Neural cell (in vitro differentiated cells): ENCODE measurements at regions not wholly inside any gene's neighbourhood (a gene's known extent, or its start where the extent isn't known, plus 50 kb on each side); places are given as distances from the start of the nearest gene placed in this dataset.

ENCODE experiments used
- H2AFZ ChIP-seq: fragments of 200-600, 300-800 bp; sonication (generic), shearing (Covaris generic); 2 replicates; pipeline ENCODE4 v1.6.0; 2014; ENCODE audit warnings: low read depth, mild to moderate bottlenecking, antibody characterized with exemption, low read length, moderate library complexity
- H3F3A ChIP-seq: fragments of 200-600 bp; shearing (Covaris generic); 2 replicates; pipeline ENCODE4 v1.6.1; 2016; ENCODE audit warnings: mild to moderate bottlenecking, moderate library complexity, mixed read lengths, antibody characterized with exemption, low read length; ENCODE audit not compliant: insufficient read depth, poor library complexity, severe bottlenecking
- H3K27ac ChIP-seq: fragments of 200-600, 300-800 bp; sonication (generic), shearing (Covaris generic); 2 replicates; pipeline ENCODE4 v1.5.1; 2014; ENCODE audit warnings: mild to moderate bottlenecking, low read length, moderate library complexity
- H3K27me3 ChIP-seq: fragments of 300-800, 200-600 bp; sonication (generic), shearing (Covaris generic); 2 replicates; pipeline ENCODE4 v1.6.0; 2014; ENCODE audit warnings: mild to moderate bottlenecking, low read depth, low read length, moderate library complexity; ENCODE audit not compliant: insufficient read depth
- H3K36me3 ChIP-seq: fragments of 300-800, 200-600 bp; sonication (generic), shearing (Covaris generic); 2 replicates; pipeline ENCODE4 v1.5.1; 2014; ENCODE audit warnings: mild to moderate bottlenecking, antibody characterized with exemption, low read length, moderate library complexity; ENCODE audit not compliant: insufficient read depth
- H3K4me2 ChIP-seq: fragments of 300-800, 200-600 bp; sonication (generic), shearing (Covaris generic); 2 replicates; pipeline ENCODE4 v1.6.0; 2014; ENCODE audit warnings: mild to moderate bottlenecking, low read length
- H3K4me3 ChIP-seq: fragments of 300-800, 200-600 bp; sonication (generic), shearing (Covaris generic); 2 replicates; pipeline ENCODE4 v1.5.1; 2014; ENCODE audit warnings: mild to moderate bottlenecking, low read length, moderate library complexity
- H3K79me2 ChIP-seq: fragments of 200-600 bp; shearing (Covaris generic); replicated peaks from 2 replicates; pipeline ENCODE4 v1.6.0; 2014; ENCODE audit warnings: mild to moderate bottlenecking, low read length, moderate library complexity; ENCODE audit not compliant: insufficient read depth
- H3K9ac ChIP-seq: fragments of 300-800, 200-600 bp; sonication (generic), shearing (Covaris generic); 2 replicates; pipeline ENCODE4 v1.6.1; 2016; ENCODE audit warnings: mild to moderate bottlenecking, low read length, mixed read lengths
- H3K9me2 ChIP-seq: fragments of 200-600 bp; shearing (Covaris generic); 2 replicates; pipeline ENCODE4 v1.6.1; 2016; ENCODE audit warnings: mild to moderate bottlenecking, low read length, mixed read lengths; ENCODE audit not compliant: insufficient read depth
- H3K9me3 ChIP-seq: fragments of 200-600, 300-800 bp; sonication (generic), shearing (Covaris generic); 2 replicates; pipeline ENCODE4 v1.6.1; 2016; ENCODE audit warnings: mild to moderate bottlenecking, mixed run types, low read length, moderate library complexity, mixed read lengths
- H4K20me1 ChIP-seq: fragments of 200-600 bp; shearing (Covaris generic); 2 replicates; pipeline ENCODE4 v1.6.1; 2016; ENCODE audit warnings: mild to moderate bottlenecking, mixed run types; ENCODE audit not compliant: insufficient read depth
- EZH2 ChIP-seq: fragments of 200-600, 300-800 bp; shearing (Covaris generic), sonication (generic); IDR thresholded peaks from 2 replicates; pipeline ENCODE4 v1.6.1; 2014; ENCODE audit warnings: antibody characterized with exemption, low read length, borderline replicate concordance, mild to moderate bottlenecking; ENCODE audit not compliant: insufficient read depth, poor library complexity, severe bottlenecking
- MXI1 ChIP-seq: fragments of 450-650 bp; conservative IDR thresholded peaks from 2 replicates; pipeline ENCODE4 v1.6.1; 2014; ENCODE audit warnings: antibody characterized with exemption, mild to moderate bottlenecking; ENCODE audit not compliant: poor library complexity, severe bottlenecking
- POLR2AphosphoS5 ChIP-seq: IDR thresholded peaks from 2 replicates; pipeline ENCODE4 v1.6.1; 2012
- RAD21 ChIP-seq: fragments of 450-650 bp; conservative IDR thresholded peaks from 2 replicates; pipeline ENCODE4 v1.6.1; 2014; ENCODE audit warnings: antibody characterized with exemption, mild to moderate bottlenecking, moderate library complexity
- SMC3 ChIP-seq: fragments of 450-650 bp; conservative IDR thresholded peaks from 2 replicates; pipeline ENCODE4 v1.6.1; 2014; ENCODE audit warnings: antibody characterized with exemption, mild to moderate bottlenecking, moderate library complexity; ENCODE audit not compliant: poor library complexity
- TAF1 ChIP-seq: IDR thresholded peaks from 2 replicates; pipeline ENCODE4 v1.6.1; 2012; ENCODE audit warnings: low read depth
- TF ChIP-seq, protein P1 (sequence below): fragments of 450-650 bp; IDR thresholded peaks from 2 replicates; pipeline ENCODE4 v1.5.1; 2014; ENCODE audit warnings: antibody characterized with exemption, mild to moderate bottlenecking, moderate library complexity; ENCODE audit not compliant: poor library complexity, severe bottlenecking
- TF ChIP-seq, protein P2 (sequence below): IDR thresholded peaks from 2 replicates; pipeline ENCODE4 v1.6.1; 2012; ENCODE audit warnings: borderline replicate concordance

DNA sequence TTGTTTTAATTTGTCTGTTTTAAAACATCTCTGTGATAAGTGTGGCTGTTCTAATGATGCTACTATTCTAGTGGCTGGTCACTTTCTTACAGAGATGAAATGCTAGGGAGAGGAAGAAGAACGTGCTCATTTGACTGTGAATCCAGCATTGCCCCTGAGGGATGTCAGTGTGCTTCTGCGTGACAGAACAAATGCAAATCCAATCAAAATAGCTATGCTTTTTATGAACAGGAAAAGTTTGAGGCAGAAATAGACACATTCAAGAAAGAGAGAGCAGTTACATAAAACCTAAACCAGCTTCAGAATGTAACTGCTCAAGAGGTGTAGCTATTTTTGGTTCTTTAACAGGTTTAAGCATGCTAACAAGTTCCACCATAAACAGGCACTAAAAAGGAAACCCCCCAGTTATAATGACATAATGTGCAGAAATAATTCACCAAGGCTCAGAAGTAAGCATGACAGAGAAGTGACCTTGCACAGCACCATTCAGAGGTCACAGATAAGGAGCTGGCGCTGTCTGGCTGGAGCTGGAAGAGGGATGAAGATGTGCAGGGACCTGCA is 385.3 kb downstream of the EPM2A start:
- H3K4me3 ChIP-seq, result peak overlapping the region; percentile 23
- H3K36me3 ChIP-seq, result no peaks in the 10 kb centered on the region
- no peaks in the 10 kb centered on the region for H3K27me3 ChIP-seq
- no peaks in the 10 kb centered on the region for H3K9me2 ChIP-seq
- no peaks in the 10 kb centered on the region for H3K79me2 ChIP-seq
- H3F3A ChIP-seq, result no peaks in the 10 kb centered on the region
- H3K9ac ChIP-seq, result no peak overlapping the region
- H3K9me3 ChIP-seq, result no peaks in the 10 kb centered on the region
- no peak overlapping the region for H2AFZ ChIP-seq
- H3K4me2 ChIP-seq, result no peak overlapping the region
- no peaks in the 10 kb centered on the region for H4K20me1 ChIP-seq
- H3K27ac ChIP-seq, result peak overlapping the region; percentile 33
- TF ChIP-seq RAD21 (no peak), SMC3 (no peak)

DNA sequence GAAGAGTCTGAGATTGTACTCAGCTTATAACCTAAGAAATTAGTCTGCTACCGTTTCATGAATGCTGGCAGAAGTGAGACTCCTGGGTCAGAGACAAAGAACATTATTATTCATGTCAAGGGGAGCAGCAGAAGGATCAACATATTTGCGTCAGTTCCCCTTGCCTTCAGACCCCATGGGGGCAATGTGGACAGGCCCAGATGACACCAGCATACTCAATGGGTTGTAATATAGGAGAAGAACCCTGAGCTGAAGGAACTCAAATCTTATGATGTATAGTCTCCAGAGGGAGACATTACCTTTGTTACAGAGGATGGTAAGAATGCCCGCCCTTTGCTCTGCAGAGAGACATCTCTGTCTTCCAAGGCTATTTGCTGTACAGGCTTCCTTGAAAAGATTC is 384.4 kb downstream of the EPM2A start:
- no peak for TF ChIP-seq POLR2AphosphoS5
- TF ChIP-seq, protein P1, sequence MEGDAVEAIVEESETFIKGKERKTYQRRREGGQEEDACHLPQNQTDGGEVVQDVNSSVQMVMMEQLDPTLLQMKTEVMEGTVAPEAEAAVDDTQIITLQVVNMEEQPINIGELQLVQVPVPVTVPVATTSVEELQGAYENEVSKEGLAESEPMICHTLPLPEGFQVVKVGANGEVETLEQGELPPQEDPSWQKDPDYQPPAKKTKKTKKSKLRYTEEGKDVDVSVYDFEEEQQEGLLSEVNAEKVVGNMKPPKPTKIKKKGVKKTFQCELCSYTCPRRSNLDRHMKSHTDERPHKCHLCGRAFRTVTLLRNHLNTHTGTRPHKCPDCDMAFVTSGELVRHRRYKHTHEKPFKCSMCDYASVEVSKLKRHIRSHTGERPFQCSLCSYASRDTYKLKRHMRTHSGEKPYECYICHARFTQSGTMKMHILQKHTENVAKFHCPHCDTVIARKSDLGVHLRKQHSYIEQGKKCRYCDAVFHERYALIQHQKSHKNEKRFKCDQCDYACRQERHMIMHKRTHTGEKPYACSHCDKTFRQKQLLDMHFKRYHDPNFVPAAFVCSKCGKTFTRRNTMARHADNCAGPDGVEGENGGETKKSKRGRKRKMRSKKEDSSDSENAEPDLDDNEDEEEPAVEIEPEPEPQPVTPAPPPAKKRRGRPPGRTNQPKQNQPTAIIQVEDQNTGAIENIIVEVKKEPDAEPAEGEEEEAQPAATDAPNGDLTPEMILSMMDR, result no peak
- TF ChIP-seq, protein P2, sequence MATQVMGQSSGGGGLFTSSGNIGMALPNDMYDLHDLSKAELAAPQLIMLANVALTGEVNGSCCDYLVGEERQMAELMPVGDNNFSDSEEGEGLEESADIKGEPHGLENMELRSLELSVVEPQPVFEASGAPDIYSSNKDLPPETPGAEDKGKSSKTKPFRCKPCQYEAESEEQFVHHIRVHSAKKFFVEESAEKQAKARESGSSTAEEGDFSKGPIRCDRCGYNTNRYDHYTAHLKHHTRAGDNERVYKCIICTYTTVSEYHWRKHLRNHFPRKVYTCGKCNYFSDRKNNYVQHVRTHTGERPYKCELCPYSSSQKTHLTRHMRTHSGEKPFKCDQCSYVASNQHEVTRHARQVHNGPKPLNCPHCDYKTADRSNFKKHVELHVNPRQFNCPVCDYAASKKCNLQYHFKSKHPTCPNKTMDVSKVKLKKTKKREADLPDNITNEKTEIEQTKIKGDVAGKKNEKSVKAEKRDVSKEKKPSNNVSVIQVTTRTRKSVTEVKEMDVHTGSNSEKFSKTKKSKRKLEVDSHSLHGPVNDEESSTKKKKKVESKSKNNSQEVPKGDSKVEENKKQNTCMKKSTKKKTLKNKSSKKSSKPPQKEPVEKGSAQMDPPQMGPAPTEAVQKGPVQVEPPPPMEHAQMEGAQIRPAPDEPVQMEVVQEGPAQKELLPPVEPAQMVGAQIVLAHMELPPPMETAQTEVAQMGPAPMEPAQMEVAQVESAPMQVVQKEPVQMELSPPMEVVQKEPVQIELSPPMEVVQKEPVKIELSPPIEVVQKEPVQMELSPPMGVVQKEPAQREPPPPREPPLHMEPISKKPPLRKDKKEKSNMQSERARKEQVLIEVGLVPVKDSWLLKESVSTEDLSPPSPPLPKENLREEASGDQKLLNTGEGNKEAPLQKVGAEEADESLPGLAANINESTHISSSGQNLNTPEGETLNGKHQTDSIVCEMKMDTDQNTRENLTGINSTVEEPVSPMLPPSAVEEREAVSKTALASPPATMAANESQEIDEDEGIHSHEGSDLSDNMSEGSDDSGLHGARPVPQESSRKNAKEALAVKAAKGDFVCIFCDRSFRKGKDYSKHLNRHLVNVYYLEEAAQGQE, result no peak
- TF ChIP-seq EZH2, result no peak
- no peak for TF ChIP-seq MXI1
- no peak for TF ChIP-seq SMC3
- no peak for TF ChIP-seq TAF1
- Histone ChIP-seq H2AFZ (no peak overlapping the region), H3K9me3 (no peaks in the 10 kb centered on the region), H3K4me2 (no peak overlapping the region), H3K9me2 (no peaks in the 10 kb centered on the region), H3K36me3 (no peaks in the 10 kb centered on the region), H3F3A (no peaks in the 10 kb centered on the region), H4K20me1 (no peaks in the 10 kb centered on the region), H3K27me3 (no peaks in the 10 kb centered on the region), H3K9ac (no peak overlapping the region), H3K79me2 (no peaks in the 10 kb centered on the region), H3K27ac (no peak overlapping the region), H3K4me3 (no peak overlapping the region)

DNA sequence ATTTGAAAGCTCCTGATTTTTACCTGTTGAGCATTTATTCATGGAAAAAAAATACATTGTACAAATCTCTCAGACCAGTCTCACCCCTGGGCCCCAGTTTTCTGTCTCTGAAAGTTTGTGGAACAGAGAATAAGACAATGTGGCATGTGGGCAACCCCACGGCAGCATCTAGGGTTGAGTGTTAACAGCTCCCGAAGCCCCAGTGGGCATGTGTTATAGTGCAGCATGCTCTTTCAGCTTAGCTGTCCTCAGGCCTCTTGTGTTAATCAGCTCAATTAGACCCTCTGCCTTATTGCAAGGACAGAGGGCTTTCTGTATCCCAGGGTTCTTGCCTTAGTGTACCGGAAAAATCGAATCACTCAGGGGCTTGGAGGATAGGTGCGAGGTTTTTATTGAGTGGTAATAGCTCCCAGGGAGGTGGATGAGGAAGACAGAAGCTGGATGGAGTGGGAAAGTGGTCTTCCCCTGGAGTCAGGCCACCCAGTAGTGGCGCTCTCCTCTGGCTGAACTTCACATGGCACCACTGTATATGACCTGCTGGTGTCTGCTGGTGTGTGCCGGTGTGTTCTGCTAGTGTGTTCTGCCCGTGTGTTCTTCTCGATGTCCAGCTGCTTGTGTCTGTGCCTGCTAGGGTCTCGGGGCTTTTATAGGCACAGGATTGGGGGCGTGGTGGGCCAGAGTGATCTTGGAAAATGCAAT is 382.8 kb downstream of the EPM2A start:
- TF ChIP-seq EZH2, result no peak

More for the DNA sequence above, 382.8 kb downstream of the EPM2A start:
- no peaks in the 10 kb centered on the region for H3K36me3 ChIP-seq
- no peaks in the 10 kb centered on the region for H4K20me1 ChIP-seq
- H3K27ac ChIP-seq, result no peak overlapping the region
- no peak overlapping the region for H3K4me2 ChIP-seq
- no peaks in the 10 kb centered on the region for H3K79me2 ChIP-seq
- H3K4me3 ChIP-seq, result no peak overlapping the region
- no peaks in the 10 kb centered on the region for H3K9me2 ChIP-seq
- no peaks in the 10 kb centered on the region for H3K9me3 ChIP-seq
- H3K9ac ChIP-seq, result no peak overlapping the region
- no peaks in the 10 kb centered on the region for H3F3A ChIP-seq
- no peaks in the 10 kb centered on the region for H3K27me3 ChIP-seq
- no peak overlapping the region for H2AFZ ChIP-seq
